Activated T-helper 2 cell treated with anti-CD3 and anti-CD28 coated beads, Interferon-gamma antibody, Interleukin-2, Interleukin-4, amounts not matched to agents 10 μg/mL and 5 μg/mL and 100 μg/mL, durations not matched to agents 14 hours and 24 hours and 36 hours (primary cell): ENCODE measurements at regions not wholly inside any gene's neighbourhood (a gene's known extent, or its start where the extent isn't known, plus 50 kb on each side); places are given as distances from the start of the nearest gene placed in this dataset.

Experiments used
- DNase-seq: peaks from one replicate; pipeline ENCODE4 v3.0.0; 2021; ENCODE audit warnings: low spot score
- H3K27ac Mint-ChIP-seq: one replicate; pipeline ENCODE4 v1.8.0; 2021; ENCODE audit warnings: mixed read lengths
- H3K27me3 Mint-ChIP-seq: one replicate; pipeline ENCODE4 v1.8.0; 2021; ENCODE audit warnings: low read depth, mixed read lengths
- H3K36me3 Mint-ChIP-seq: one replicate; pipeline ENCODE4 v1.8.0; 2021; ENCODE audit warnings: low read depth, mixed read lengths
- H3K4me1 Mint-ChIP-seq: one replicate; pipeline ENCODE4 v1.8.0; 2021; ENCODE audit warnings: low read depth, mixed read lengths
- H3K4me3 Mint-ChIP-seq: one replicate; pipeline ENCODE4 v1.8.0; 2021; ENCODE audit warnings: low read depth, mild to moderate bottlenecking, moderate library complexity, mixed read lengths
- H3K9me3 Mint-ChIP-seq: one replicate; pipeline ENCODE4 v1.8.0; 2021; ENCODE audit warnings: mixed read lengths
- intact Hi-C: fragments of 100-400 bp; cut with micrococcal nuclease; formaldehyde crosslinking; loops from one replicate; pipeline ENCODE4 v1.15.1; 2023

- peaks cover 7% of the 10 kb centered on the region for H3K9me3 Mint-ChIP-seq
- no peaks in the 10 kb centered on the region for H3K27me3 Mint-ChIP-seq
- intact Hi-C loops = loop anchor here (10.0 kb wide), 1 partner anchor 540 kb away; no protein-coding TSS in a partner anchor
- H3K4me1 Mint-ChIP-seq = peaks cover 49% of the 10 kb centered on the region
- no peak for DNase-seq
- no peak overlapping the region for H3K4me3 Mint-ChIP-seq
- H3K36me3 Mint-ChIP-seq = peaks cover 3% of the 10 kb centered on the region
- no peak overlapping the region for H3K27ac Mint-ChIP-seq
Observed at GRCh38 chr10:62724465-62724864, 80.1 kb upstream of the ADO start.

GRCh38 chr10:62726142-62726541 lies 78.4 kb upstream of the ADO start:
- Mint-ChIP-seq H3K4me1 (peaks cover 54% of the 10 kb centered on the region), H3K4me3 (no peak overlapping the region), H3K27me3 (no peaks in the 10 kb centered on the region), H3K9me3 (peaks cover 7% of the 10 kb centered on the region), H3K27ac (peak overlapping the region; percentile 27), H3K36me3 (peaks cover 3% of the 10 kb centered on the region)
- no peak for DNase-seq
- intact Hi-C loops = loop anchor here (1.0 to 10.0 kb wide), 4 partner anchors 10 to 824 kb away; partner anchors contain the start of gene ARID5B

GRCh38 chr10:62726638-62727037 lies 77.9 kb upstream of the ADO start:
- Mint-ChIP-seq H3K4me1 (peaks cover 54% of the 10 kb centered on the region), H3K36me3 (peaks cover 3% of the 10 kb centered on the region), H3K27ac (peak overlapping the region; percentile 13), H3K27me3 (no peaks in the 10 kb centered on the region), H3K4me3 (no peak overlapping the region), H3K9me3 (peaks cover 7% of the 10 kb centered on the region)
- DNase-seq = no peak
- intact Hi-C loops = loop anchor here (1.0 to 10.0 kb wide), 4 partner anchors 10 to 824 kb away; partner anchors contain the start of gene ARID5B

GRCh38 chr10:62727934-62728333 lies 76.6 kb upstream of the ADO start:
- Mint-ChIP-seq H3K36me3 (peaks cover 3% of the 10 kb centered on the region), H3K27ac (no peak overlapping the region), H3K4me1 (peaks cover 54% of the 10 kb centered on the region), H3K27me3 (no peaks in the 10 kb centered on the region), H3K4me3 (no peak overlapping the region), H3K9me3 (peaks cover 7% of the 10 kb centered on the region)
- intact Hi-C loops = loop anchor here (5.0 to 10.0 kb wide), 2 partner anchors 543 to 826 kb away; partner anchors contain the start of gene ARID5B
- DNase-seq = no peak

GRCh38 chr10:62728479-62728878 lies 76.0 kb upstream of the ADO start:
- H3K36me3 Mint-ChIP-seq = peaks cover 3% of the 10 kb centered on the region
- H3K27ac Mint-ChIP-seq = peak overlapping the region; percentile 2
- no peaks in the 10 kb centered on the region for H3K27me3 Mint-ChIP-seq
- DNase-seq = no peak
- H3K4me1 Mint-ChIP-seq = peaks cover 54% of the 10 kb centered on the region
- intact Hi-C loops = loop anchor here (5.0 to 10.0 kb wide), 2 partner anchors 544 to 826 kb away; partner anchors contain the start of gene ARID5B
- no peak overlapping the region for H3K4me3 Mint-ChIP-seq
- H3K9me3 Mint-ChIP-seq = peaks cover 7% of the 10 kb centered on the region

GRCh38 chr10:62732841-62733653 lies 71.5 kb upstream of the ADO start:
- Mint-ChIP-seq H3K27ac (no peak overlapping the region), H3K4me1 (peaks cover 23% of the 10 kb centered on the region)

GRCh38 chr10:62733654-62734293 lies 70.7 kb upstream of the ADO start:
- intact Hi-C loops = loop anchor here (1.0 to 10.0 kb wide), 12 partner anchors 19 to 974 kb away; partner anchors contain the start of gene EGR2
- H3K27ac Mint-ChIP-seq = no peak overlapping the region
- peaks cover 19% of the 10 kb centered on the region for H3K4me1 Mint-ChIP-seq
- peak overlapping the region; percentile 56 for H3K4me3 Mint-ChIP-seq
- H3K27me3 Mint-ChIP-seq = no peaks in the 10 kb centered on the region
- no peak for DNase-seq
- no peaks in the 10 kb centered on the region for H3K9me3 Mint-ChIP-seq
- H3K36me3 Mint-ChIP-seq = no peaks in the 10 kb centered on the region

More at GRCh38 chr10:62732841-62733653, 71.5 kb upstream of the ADO start:
- DNase-seq = peak; percentile 51
- H3K4me3 Mint-ChIP-seq = peak overlapping the region; percentile 56
- intact Hi-C loops = loop anchor here (1.0 to 10.0 kb wide), 12 partner anchors 18 to 974 kb away; partner anchors contain the start of gene EGR2
- no peaks in the 10 kb centered on the region for H3K27me3 Mint-ChIP-seq
- H3K9me3 Mint-ChIP-seq = no peaks in the 10 kb centered on the region
- H3K36me3 Mint-ChIP-seq = no peaks in the 10 kb centered on the region

GRCh38 chr10:62734781-62735463 lies 69.6 kb upstream of the ADO start:
- H3K36me3 Mint-ChIP-seq = no peaks in the 10 kb centered on the region
- intact Hi-C loops = loop anchor here (5.0 to 10.0 kb wide), 2 partner anchors 332 to 690 kb away; no protein-coding TSS in a partner anchor
- H3K9me3 Mint-ChIP-seq = no peaks in the 10 kb centered on the region
- H3K27me3 Mint-ChIP-seq = no peaks in the 10 kb centered on the region
- no peak overlapping the region for H3K27ac Mint-ChIP-seq
- no peak overlapping the region for H3K4me3 Mint-ChIP-seq
- DNase-seq = no peak
- H3K4me1 Mint-ChIP-seq = peaks cover 14% of the 10 kb centered on the region

GRCh38 chr10:62735464-62736167 lies 68.9 kb upstream of the ADO start:
- Mint-ChIP-seq H3K27ac (no peak overlapping the region), H3K4me3 (no peak overlapping the region), H3K36me3 (no peaks in the 10 kb centered on the region), H3K9me3 (no peaks in the 10 kb centered on the region), H3K4me1 (peaks cover 12% of the 10 kb centered on the region), H3K27me3 (no peaks in the 10 kb centered on the region)
- no peak for DNase-seq
- intact Hi-C loops = loop anchor here (1.0 to 10.0 kb wide), 2 partner anchors 9 to 691 kb away; no protein-coding TSS in a partner anchor

- H3K27ac Mint-ChIP-seq = no peak overlapping the region
- H3K9me3 Mint-ChIP-seq = no peaks in the 10 kb centered on the region
- peaks cover 11% of the 10 kb centered on the region for H3K4me1 Mint-ChIP-seq
- H3K4me3 Mint-ChIP-seq = no peak overlapping the region
- no peak for DNase-seq
- no peaks in the 10 kb centered on the region for H3K27me3 Mint-ChIP-seq
- intact Hi-C loops = loop anchor here (1.0 to 10.0 kb wide), 2 partner anchors 10 to 691 kb away; no protein-coding TSS in a partner anchor
- H3K36me3 Mint-ChIP-seq = no peaks in the 10 kb centered on the region
Observed at GRCh38 chr10:62736168-62736546, 68.4 kb upstream of the ADO start.

- Mint-ChIP-seq H3K27me3 (no peaks in the 10 kb centered on the region), H3K36me3 (no peaks in the 10 kb centered on the region), H3K27ac (no peak overlapping the region), H3K9me3 (no peaks in the 10 kb centered on the region), H3K4me1 (peaks cover 21% of the 10 kb centered on the region), H3K4me3 (no peak overlapping the region)
- DNase-seq = no peak
- intact Hi-C loops = loop anchor here (10.0 kb wide), 1 partner anchor 694 kb away; no protein-coding TSS in a partner anchor
Observed at GRCh38 chr10:62738916-62739315, 65.6 kb upstream of the ADO start.
